Cardiac septum (tissue), 1 donor: ENCODE measurements at regions not wholly inside any gene's neighbourhood (a gene's known extent, or its start where the extent isn't known, plus 50 kb on each side); places are given as distances from the start of the nearest gene placed in this dataset.
"Not testable (repeated sequence)": the region's sequence is repeated elsewhere in the genome, so short reads cannot be mapped to it uniquely, and the experiment has no call there.

Experiments
- DNase-seq: peaks from one replicate; pipeline ENCODE4 v3.0.0-alpha.2; 2020; ENCODE audit warnings: low spot score
- intact Hi-C: fragments of 100-400 bp; cut with DNase I; formaldehyde crosslinking; loops from one replicate; pipeline ENCODE4 v1.14.0; 2022
- donor health status: DM: no; HTN: no; CAD: no.

DNA sequence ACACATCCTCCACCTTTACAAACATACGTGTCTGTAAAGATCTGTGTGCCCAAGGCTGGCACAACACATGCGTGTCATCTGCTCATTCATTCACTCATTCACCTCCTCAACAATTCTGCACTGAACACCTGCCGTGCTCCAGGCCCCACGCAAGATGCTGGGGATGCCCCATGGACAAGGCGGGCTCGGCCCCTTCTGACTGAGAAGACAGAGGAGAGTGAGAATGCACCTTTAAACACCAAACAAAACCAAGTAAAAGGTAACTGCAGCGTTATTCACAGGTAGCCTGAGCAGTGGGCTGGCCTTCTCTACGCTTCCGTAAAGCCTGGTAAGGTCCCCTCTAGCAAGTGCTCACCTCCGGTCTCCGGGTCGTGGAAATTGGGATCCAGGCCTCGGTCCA lies 142.8 kb downstream of the SHANK2 start:
- DNase-seq: no peak
- intact Hi-C loops: no loop called here

DNA sequence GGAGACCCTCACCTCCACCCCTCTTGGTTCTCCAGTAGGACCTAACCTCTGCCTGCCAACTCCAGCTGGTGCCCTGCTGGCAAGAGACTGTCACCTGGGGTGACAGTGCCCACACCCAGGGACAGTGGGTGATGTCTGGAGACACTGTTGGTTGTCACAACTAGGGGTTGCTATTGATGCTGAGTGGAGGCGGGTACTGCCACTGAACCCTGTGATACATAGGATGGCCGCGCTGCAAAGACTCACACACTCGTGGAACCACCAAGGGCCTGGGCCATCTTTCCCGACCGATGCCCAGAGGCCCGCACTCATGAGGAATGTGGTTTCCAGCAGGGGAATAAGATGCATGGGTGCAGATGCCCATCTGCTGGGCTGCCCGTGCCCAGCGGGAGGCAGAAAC lies 143.2 kb downstream of the SHANK2 start:
- intact Hi-C loops: no loop called here
- no peak for DNase-seq

DNA sequence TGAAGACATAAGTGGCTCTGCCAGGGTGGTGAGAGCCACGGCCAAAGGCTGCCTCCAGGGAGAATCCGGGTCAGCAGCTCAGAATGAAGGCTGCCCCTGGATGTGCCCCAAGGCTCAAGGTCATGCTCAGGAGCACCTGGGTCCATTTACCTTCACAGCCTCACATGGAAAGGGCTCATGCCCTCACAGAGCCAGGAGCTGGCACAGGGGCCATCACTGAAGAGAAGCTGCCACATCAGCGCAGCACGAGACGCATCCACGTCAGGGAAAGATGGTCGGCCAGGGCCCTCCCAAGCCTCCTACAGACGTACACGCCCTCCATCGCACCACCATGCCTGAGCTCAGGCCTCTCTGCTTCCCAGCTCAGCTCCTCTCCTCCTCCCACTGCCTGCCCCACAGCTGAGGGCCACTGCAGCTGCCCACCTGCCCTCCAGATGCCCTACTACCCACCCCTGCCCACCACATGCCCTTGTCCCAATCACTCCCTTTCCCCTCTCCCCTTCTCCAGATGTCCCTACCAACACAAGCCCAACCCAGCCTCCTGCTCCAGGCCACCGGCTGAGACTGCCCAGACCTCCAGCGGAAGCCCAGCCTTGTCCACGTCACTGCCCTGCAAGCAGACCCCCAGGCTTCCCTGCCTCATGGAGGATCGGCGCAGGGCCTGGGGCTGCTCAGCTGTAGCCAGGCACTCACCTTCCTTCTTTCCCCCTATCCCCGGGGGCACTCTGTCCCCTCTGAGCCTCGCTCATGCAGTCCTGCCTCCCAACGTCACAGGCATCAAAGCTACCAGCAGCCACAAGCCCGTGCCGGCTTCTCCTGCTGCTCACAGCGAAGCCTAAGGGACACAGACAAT lies 144.1 kb downstream of the SHANK2 start:
- intact Hi-C loops: no loop called here

GRCh38 chr11:71106671-71107070 lies 145.7 kb downstream of the SHANK2 start:
- DNase-seq: no peak
- intact Hi-C loops: no loop called here

More for the DNA sequence above, 144.1 kb downstream of the SHANK2 start:
- DNase-seq: no peak

- intact Hi-C loops: no loop called here
- DNase-seq: no peak
Measured at GRCh38 chr11:71103266-71103665, 149.1 kb downstream of the SHANK2 start.

DNA sequence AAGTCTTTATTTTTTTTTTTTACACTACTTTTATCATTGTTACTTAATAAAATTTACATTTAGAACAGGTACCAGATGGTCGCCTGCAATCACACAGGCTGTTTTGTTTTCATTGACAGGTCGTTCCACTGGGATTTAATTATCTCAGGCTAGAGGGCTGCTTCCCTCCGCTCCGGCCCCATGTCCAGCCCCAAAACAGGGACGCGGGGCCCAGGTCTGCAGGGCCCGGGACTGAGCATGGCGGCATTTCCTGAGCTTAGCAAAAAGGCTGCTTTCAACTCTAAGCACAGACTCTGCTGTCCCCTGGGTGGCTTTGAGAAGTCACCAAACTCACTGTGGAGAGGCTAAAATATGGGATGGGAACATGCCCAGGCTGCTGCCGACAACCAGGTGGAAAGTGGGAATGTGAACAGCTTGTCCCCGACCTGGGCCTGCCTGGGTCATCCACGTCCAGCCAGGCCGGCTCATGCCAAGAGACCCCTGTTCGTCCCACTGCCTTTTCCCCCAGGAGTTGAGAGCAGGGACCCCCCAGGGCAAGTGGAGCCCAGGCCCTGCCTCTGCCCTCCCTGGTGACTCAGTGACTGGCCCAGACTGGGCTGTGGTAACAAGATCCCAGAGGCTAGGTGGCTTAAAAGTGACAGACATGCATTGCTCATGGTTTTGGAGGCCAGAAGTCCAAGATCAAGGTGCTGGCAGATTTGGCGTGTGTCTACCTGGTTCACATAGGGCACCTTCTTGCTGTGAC lies 150.0 kb downstream of the SHANK2 start:
- no peak for DNase-seq
- intact Hi-C loops: no loop called here

DNA sequence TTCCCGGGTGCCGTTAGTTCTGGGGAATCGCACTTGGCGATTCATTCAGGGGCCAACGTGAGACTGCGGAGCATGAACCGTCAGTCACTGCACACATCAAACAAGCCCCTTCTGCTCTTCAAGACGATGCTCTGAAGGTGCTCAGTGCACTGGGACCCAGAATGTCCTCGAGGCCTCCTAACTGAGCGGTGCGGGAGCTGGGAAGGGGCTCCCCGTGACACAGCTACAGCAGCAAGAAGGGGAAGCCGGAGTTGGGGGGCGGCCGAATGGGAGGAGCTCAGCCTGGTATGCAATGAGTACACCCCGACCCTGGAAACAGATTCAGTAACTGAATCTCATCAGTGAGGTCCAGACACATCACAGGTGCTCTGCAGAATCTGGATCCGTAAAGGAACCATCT lies 150.8 kb downstream of the SHANK2 start:
- intact Hi-C loops: no loop called here
- DNase-seq: no peak

- intact Hi-C loops: no loop called here
Measured at GRCh38 chr11:71101046-71101445, 151.3 kb downstream of the SHANK2 start.

GRCh38 chr11:71098776-71099175 lies 153.6 kb downstream of the SHANK2 start:
- no peak for DNase-seq
- intact Hi-C loops: no loop called here

More at GRCh38 chr11:71101046-71101445, 151.3 kb downstream of the SHANK2 start:
- DNase-seq: no peak

GRCh38 chr11:71097506-71098240 lies 154.7 kb downstream of the SHANK2 start:
- no peak for DNase-seq

GRCh38 chr11:71096751-71097388 lies 155.5 kb downstream of the SHANK2 start:
- intact Hi-C loops: no loop called here
- DNase-seq: no peak

More at GRCh38 chr11:71097506-71098240, 154.7 kb downstream of the SHANK2 start:
- intact Hi-C loops: no loop called here

DNA sequence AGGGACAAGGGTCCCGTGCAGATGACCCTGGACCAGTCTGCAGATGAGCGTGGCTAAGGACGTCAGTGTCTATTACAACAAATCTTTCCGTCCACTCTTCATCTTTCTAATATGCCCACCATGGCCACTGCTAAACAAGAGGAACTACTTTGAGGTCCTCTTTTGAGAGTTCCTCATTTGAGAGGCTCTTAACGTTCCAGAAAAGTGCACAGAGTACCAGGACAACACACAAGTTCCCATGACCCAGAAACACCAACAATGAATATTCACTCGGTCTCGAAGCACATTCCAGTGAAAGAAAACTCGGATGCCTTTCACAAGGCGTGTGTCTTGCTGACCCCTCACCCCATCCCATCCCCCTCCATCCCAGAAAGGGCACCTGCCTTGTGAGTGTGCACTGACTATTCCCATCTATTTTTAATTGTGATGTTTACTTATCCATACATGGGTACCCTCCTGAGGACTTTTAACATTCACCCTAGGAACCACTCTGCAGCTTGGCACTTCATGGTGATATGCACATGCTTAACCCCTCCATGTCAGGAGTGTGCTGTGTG lies 157.0 kb downstream of the SHANK2 start:
- intact Hi-C loops: no loop called here
- DNase-seq: no peak

DNA sequence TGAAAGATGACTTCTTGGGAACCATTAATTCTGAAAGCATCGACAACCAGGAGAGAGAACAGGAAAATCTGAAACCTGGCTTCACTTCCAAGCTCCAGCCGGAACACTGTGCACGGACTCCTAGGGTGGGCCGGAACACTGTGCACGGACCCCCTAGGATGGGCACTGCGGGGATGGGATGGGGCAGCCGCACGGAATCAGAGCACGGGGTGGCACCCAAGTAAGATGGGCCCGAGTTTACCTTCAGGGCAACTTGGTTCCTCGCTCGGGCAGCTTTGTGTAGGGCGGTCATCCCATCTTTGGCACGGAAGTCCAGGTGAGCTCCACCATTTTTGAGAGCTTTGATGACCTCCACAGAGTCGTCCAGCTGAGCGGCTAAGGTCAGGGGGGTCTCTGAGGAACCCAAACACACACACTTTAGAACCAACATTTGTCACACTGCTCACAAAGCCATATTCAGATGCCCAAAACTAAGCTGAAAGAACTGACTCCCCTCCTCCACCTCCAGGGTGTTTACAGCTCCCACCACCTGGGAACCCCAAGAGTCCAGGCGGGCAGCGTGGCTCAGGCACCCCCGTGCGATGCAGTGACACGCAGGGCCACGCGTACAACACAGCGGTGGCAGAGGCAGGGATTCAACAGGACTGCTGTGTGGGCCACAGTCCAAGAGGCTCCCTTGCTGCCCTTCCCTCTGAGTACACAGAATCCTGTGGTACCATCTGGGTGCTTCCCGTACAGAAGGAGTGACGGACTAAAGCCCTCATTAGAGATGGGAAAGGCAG lies 157.9 kb downstream of the SHANK2 start:
- intact Hi-C loops: no loop called here
- DNase-seq: no peak

- intact Hi-C loops: no loop called here
Measured at GRCh38 chr11:71093783-71094182, 158.6 kb downstream of the SHANK2 start.

GRCh38 chr11:71091506-71092265 lies 160.7 kb downstream of the SHANK2 start:
- DNase-seq: no peak
- intact Hi-C loops: no loop called here

More at GRCh38 chr11:71093783-71094182, 158.6 kb downstream of the SHANK2 start:
- DNase-seq: no peak

DNA sequence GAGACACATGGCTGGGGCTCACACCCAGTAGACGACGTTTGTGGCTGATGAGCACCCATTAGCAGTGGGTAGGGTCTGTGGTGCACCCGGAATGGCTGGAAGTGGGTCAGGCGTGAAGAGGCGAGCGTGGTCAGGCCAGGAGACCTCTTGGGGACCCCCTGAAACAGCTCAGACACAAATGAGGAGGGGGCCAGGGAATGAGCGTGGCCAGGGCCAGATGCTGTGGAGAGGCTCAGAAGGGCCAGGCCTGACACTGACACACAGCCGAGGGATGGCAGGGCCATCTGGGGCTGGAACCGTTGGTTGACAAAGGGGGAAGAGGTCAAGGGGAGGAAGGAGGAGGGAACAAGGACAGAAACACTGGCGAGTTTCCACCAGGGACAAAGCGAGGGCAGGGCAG lies 162.8 kb downstream of the SHANK2 start:
- intact Hi-C loops: no loop called here
- DNase-seq: no peak

DNA sequence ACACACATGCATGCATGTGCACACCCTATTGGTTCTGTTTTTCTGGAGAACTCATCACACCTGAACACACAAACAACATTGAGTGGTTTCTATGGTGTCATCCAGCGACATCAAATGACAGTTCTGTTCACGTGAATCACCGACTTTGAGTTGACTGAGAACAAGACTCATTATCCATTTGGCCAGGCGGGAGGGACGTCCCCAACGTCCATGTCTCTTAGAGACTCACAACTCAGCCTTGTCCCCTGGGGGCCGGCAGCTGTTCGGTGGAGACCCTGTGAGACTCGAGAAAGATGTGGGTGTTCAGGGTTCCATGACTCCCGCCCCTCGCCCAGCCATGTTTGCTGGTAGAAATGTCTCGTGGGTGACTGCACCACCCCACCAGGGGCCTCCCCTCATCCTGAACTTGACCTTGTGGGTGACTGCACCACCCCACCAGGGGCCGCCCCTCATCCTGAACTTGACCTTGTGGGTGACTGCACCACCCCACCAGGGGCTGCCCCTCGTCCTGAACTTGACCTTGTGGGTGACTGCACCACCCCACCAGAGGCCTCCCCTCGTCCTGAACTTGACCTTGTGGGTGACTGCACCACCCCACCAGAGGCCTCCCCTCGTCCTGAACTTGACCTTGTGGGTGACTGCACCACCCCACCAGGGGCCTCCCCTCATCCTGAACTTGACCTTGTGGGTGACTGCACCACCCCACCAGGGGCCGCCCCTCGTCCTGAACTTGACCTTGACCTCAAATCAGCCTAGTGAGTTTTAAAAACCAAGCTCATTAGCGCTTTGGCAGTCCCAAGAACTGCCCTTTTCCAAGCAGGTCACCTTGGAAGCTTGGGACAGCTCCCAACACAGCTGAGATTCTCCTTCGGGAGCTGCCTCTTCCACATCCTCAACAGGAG lies 163.8 kb downstream of the SHANK2 start:
- intact Hi-C loops: not testable (repeated sequence)

More for the DNA sequence above, 163.8 kb downstream of the SHANK2 start:
- DNase-seq: not testable (repeated sequence)
